GM06990 (cell line): ENCODE measurements at regions not wholly inside any gene's neighbourhood (a gene's known extent, or its start where the extent isn't known, plus 50 kb on each side); places are given as distances from the start of the nearest gene placed in this dataset.

Experiments used
- DNase-seq: peaks from one replicate; pipeline ENCODE4 v3.0.0-alpha.2; 2011; ENCODE audit not compliant: insufficient read length; ENCODE audit errors: extremely low read depth
- H3K27me3 ChIP-seq: replicated peaks from 2 replicates; pipeline ENCODE4 v1.6.0; 2011; ENCODE audit warnings: low read length; ENCODE audit not compliant: control insufficient read depth, insufficient read depth
- H3K36me3 ChIP-seq: 2 replicates; pipeline ENCODE4 v1.5.1; 2011; ENCODE audit warnings: low read length; ENCODE audit not compliant: control insufficient read depth, insufficient read depth
- H3K4me3 ChIP-seq: replicated peaks from 2 replicates; pipeline ENCODE4 v1.5.1; 2011; ENCODE audit warnings: low read depth, mild to moderate bottlenecking, control low read depth, low read length
- CTCF ChIP-seq: IDR thresholded peaks from 2 replicates; pipeline ENCODE4 v1.5.1; 2011; ENCODE audit warnings: low read length, control low read depth, mild to moderate bottlenecking, inconsistent platforms; ENCODE audit not compliant: insufficient read depth, poor library complexity, severe bottlenecking

DNA sequence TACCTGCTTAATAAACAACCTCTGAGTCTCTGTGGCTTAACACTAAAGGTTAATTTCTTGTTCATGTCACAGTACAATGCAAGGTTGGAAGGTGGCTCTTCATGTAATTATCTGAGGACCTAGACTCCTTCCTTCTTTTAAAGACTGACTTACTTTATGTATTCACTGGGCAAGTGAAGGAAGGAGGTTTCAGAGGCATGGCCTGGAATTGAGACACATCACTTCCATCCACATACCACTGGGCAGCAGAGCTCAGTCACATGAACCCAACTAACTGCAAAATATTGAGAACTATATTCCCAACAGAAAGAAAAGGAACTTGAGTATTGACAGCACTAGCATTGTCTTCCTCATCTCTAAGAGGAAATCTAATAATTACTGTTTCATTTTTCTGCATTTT is 57.5 kb upstream of the FN1 start:
- DNase-seq = no peak
- Histone ChIP-seq H3K4me3 (no peak overlapping the region), H3K36me3 (no peaks in the 10 kb centered on the region), H3K27me3 (no peaks in the 10 kb centered on the region)
- no peak for TF ChIP-seq CTCF

DNA sequence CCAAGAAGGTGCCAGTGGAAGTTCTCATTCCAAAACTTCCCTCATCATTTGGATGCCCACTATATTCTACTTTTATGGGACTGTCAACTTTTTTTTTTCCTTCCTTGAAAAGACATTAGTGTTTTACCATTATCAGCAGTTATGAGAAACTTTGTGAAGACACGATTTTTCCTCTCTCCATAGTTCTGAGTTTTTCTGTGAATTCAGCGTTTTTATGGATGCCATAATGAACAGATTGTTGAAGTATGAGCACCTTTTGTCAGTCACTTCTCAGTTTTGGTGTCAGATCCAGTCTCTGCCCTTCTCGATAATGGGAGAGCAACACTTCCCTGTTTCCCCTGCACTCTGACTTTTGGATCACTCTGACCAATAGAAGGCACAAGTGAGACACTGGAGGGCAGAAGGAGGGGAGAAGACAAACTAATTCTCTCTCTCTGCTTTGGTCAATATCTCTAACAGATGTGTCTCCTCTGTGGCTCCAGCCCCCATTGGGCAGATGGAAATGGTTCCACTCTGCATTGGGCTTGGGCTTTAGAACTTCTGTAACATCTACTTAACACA is 53.5 kb upstream of the FN1 start:
- no peak for DNase-seq
- no peak for TF ChIP-seq CTCF
- no peaks in the 10 kb centered on the region for H3K36me3 ChIP-seq
- H3K27me3 ChIP-seq = no peaks in the 10 kb centered on the region
- H3K4me3 ChIP-seq = no peak overlapping the region

- Histone ChIP-seq H3K4me3 (no peak overlapping the region), H3K36me3 (no peaks in the 10 kb centered on the region), H3K27me3 (no peaks in the 10 kb centered on the region)
- TF ChIP-seq CTCF = no peak
- no peak for DNase-seq
Observed at GRCh38 chr2:215487002-215487372, 51.1 kb upstream of the FN1 start.

- TF ChIP-seq CTCF = no peak
Observed at GRCh38 chr2:215486291-215487001, 50.6 kb upstream of the FN1 start.

More at GRCh38 chr2:215486291-215487001, 50.6 kb upstream of the FN1 start:
- H3K27me3 ChIP-seq = no peaks in the 10 kb centered on the region
- DNase-seq = no peak
- no peaks in the 10 kb centered on the region for H3K36me3 ChIP-seq
- no peak overlapping the region for H3K4me3 ChIP-seq
